Esophagus squamous epithelium (tissue), 5 donors: ENCODE measurements at regions not wholly inside any gene's neighbourhood (a gene's known extent, or its start where the extent isn't known, plus 50 kb on each side); places are given as distances from the start of the nearest gene placed in this dataset.

Experiments used
- DNase-seq: peaks from one replicate; lab custom pipeline; 2025; lab: John Stamatoyannopoulos, UW
- H3K27ac ChIP-seq, 4 donors: fragments of 200-600 bp; sonication (generic); one replicate each; pipeline ENCODE4 v1.5.1; 2016 to 2019; ENCODE audit warnings: mild to moderate bottlenecking in 1 of 4
- H3K27me3 ChIP-seq, 4 donors: fragments of 200-600 bp; sonication (generic); 1 replicate in 3 of 4; 2 replicates in 1 of 4; pipeline versions ENCODE4 v1.5.1 to v1.6.0; 2017 to 2021; ENCODE audit warnings: antibody characterized with exemption in 1 of 4
- H3K36me3 ChIP-seq, 3 donors: fragments of 200-600 bp; sonication (generic); one replicate each; pipeline ENCODE4 v1.5.1; 2016 to 2019
- H3K4me1 ChIP-seq, 3 donors: fragments of 200-600 bp; sonication (generic); one replicate each; pipeline ENCODE4 v1.5.1; 2017 to 2019
- H3K4me3 ChIP-seq, 4 donors: fragments of 200-600 bp; sonication (generic); 1 replicate in 3 of 4; 2 replicates in 1 of 4; pipeline ENCODE4 v1.5.1; 2016 to 2019; ENCODE audit warnings: mild to moderate bottlenecking in 2 of 4, moderate library complexity in 1 of 4
- H3K9me3 ChIP-seq, 3 donors: fragments of 200-600 bp; sonication (generic); one replicate each; pipeline ENCODE4 v1.5.1; 2016 to 2019
- POLR2A ChIP-seq, 4 donors: fragments of 450-650 bp; IDR thresholded peaks; one replicate each; pipeline ENCODE4 v1.6.1; 2017; ENCODE audit warnings: antibody characterized with exemption in 4 of 4, mild to moderate bottlenecking in 4 of 4, moderate library complexity in 3 of 4
- WGBS, 2 donors: methylation state at CpG; one replicate each; pipeline ENCODE4 v1.1.5; 2018; 5-methylcytosine and 5-hydroxymethylcytosine counted together
- intact Hi-C: fragments of 100-400 bp; cut with DNase I; formaldehyde crosslinking; loops from one replicate; pipeline ENCODE4 v1.15.0; 2022
- TF ChIP-seq, protein P1 (sequence below), 6 experiments: fragments of 450-650 bp in 4 of 6; fragments of 200-600 bp in 2 of 6; sonication (generic) in 2 of 6; IDR thresholded peaks; one replicate each; pipeline ENCODE4 v1.5.1; 2016 to 2019; ENCODE audit warnings: antibody characterized with exemption in 6 of 6, mild to moderate bottlenecking in 4 of 6, moderate library complexity in 4 of 6
- donor health status: DM: yes; HTN: yes; CAD: no.

DNA sequence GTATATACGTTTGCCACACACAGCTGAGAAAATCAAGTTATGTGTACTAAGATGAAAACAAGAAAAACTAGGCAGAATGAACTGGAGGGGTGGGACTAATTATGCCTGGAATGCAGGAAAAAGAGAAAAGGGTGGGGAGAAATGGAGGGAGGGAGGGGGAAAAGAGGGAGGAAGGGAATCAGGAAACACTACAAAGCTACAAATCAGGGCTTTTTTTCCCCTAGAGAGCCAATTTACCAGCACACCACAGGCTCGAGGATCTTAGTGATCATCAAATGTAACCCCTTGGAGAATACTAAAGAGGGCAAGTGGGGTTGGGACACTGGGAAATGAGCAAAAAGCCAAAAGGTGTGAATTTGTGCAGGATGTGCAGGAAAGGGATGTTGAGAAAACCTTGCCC lies 451.9 kb downstream of the SMARCA1 start:
- Histone ChIP-seq H3K9me3 (no peaks in the 10 kb centered on the region), H3K27ac (no peak overlapping the region), H3K27me3 (no peaks in the 10 kb centered on the region), H3K4me1 (no peaks in the 10 kb centered on the region), H3K36me3 (no peaks in the 10 kb centered on the region), H3K4me3 (no peak overlapping the region)
- 6 to 9% methylated on average over 2 of the region's 2 CpGs for WGBS, 2 donors
- intact Hi-C loops = no loop called here
- no peak for DNase-seq
- TF ChIP-seq, protein P1, sequence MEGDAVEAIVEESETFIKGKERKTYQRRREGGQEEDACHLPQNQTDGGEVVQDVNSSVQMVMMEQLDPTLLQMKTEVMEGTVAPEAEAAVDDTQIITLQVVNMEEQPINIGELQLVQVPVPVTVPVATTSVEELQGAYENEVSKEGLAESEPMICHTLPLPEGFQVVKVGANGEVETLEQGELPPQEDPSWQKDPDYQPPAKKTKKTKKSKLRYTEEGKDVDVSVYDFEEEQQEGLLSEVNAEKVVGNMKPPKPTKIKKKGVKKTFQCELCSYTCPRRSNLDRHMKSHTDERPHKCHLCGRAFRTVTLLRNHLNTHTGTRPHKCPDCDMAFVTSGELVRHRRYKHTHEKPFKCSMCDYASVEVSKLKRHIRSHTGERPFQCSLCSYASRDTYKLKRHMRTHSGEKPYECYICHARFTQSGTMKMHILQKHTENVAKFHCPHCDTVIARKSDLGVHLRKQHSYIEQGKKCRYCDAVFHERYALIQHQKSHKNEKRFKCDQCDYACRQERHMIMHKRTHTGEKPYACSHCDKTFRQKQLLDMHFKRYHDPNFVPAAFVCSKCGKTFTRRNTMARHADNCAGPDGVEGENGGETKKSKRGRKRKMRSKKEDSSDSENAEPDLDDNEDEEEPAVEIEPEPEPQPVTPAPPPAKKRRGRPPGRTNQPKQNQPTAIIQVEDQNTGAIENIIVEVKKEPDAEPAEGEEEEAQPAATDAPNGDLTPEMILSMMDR (IDR thresholded peaks at IDR 0.05) = no peak
- no peak for TF ChIP-seq POLR2A (IDR thresholded peaks at IDR 0.05)

- intact Hi-C loops = no loop called here
- Histone ChIP-seq H3K4me1 (no peaks in the 10 kb centered on the region), H3K9me3 (no peaks in the 10 kb centered on the region), H3K36me3 (no peaks in the 10 kb centered on the region), H3K27ac (no peak overlapping the region), H3K27me3 (no peaks in the 10 kb centered on the region), H3K4me3 (no peak overlapping the region)
- TF ChIP-seq, protein P1 (IDR thresholded peaks at IDR 0.05) = no peak
- no peak for TF ChIP-seq POLR2A (IDR thresholded peaks at IDR 0.05)
- DNase-seq = no peak
- 76 to 100% methylated on average over 1 of the region's 1 CpG for WGBS, 2 donors
These were observed 457.4 kb downstream of the SMARCA1 start for GRCh38 chrX:129065895-129066294.

GRCh38 chrX:129058405-129058804 lies 464.9 kb downstream of the SMARCA1 start:
- H3K27me3 ChIP-seq = no peaks in the 10 kb centered on the region
- intact Hi-C loops = no loop called here

GRCh38 chrX:129043138-129043537 lies 480.2 kb downstream of the SMARCA1 start:
- no peaks in the 10 kb centered on the region for H3K4me1 ChIP-seq
- intact Hi-C loops = no loop called here

More at GRCh38 chrX:129058405-129058804, 464.9 kb downstream of the SMARCA1 start:
- Histone ChIP-seq H3K36me3 (no peaks in the 10 kb centered on the region), H3K27ac (no peak overlapping the region), H3K4me1 (no peaks in the 10 kb centered on the region), H3K4me3 (no peak overlapping the region), H3K9me3 (no peaks in the 10 kb centered on the region)
- DNase-seq = no peak
- TF ChIP-seq POLR2A (IDR thresholded peaks at IDR 0.05) = no peak
- TF ChIP-seq, protein P1 (IDR thresholded peaks at IDR 0.05) = no peak
- WGBS, 2 donors = 83% methylated on average over 1 of the region's 1 CpG

GRCh38 chrX:129041319-129041718 lies 482.0 kb downstream of the SMARCA1 start:
- H3K27me3 ChIP-seq = no peaks in the 10 kb centered on the region
- WGBS, 2 donors = 81% methylated on average over 2 of the region's 5 CpGs; no CpG with 5 or more reads in 1 of the 2 donors
- no peaks in the 10 kb centered on the region for H3K4me1 ChIP-seq
- no peaks in the 10 kb centered on the region for H3K9me3 ChIP-seq
- no peaks in the 10 kb centered on the region for H3K36me3 ChIP-seq
- H3K27ac ChIP-seq = no peak overlapping the region
- no peak for TF ChIP-seq POLR2A (IDR thresholded peaks at IDR 0.05)
- TF ChIP-seq, protein P1 (IDR thresholded peaks at IDR 0.05) = no peak
- no peak overlapping the region for H3K4me3 ChIP-seq
- intact Hi-C loops = no loop called here
- no peak for DNase-seq

More at GRCh38 chrX:129043138-129043537, 480.2 kb downstream of the SMARCA1 start:
- no peak overlapping the region for H3K4me3 ChIP-seq
- WGBS, 2 donors = 78 to 90% methylated on average over 9 of the region's 11 CpGs
- H3K27ac ChIP-seq = no peak overlapping the region
- H3K27me3 ChIP-seq = no peaks in the 10 kb centered on the region
- DNase-seq = no peak
- no peaks in the 10 kb centered on the region for H3K9me3 ChIP-seq
- TF ChIP-seq POLR2A (IDR thresholded peaks at IDR 0.05) = no peak
- TF ChIP-seq, protein P1 (IDR thresholded peaks at IDR 0.05) = no peak
- no peaks in the 10 kb centered on the region for H3K36me3 ChIP-seq
